HT1080 (cell line): ENCODE measurements at regions not wholly inside any gene's neighbourhood (a gene's known extent, or its start where the extent isn't known, plus 50 kb on each side); places are given as distances from the start of the nearest gene placed in this dataset.
A peak's percentile ranks its signal among the peaks of the same experiment; 100 is the strongest.
"Not testable (repeated sequence)": the region's sequence is repeated elsewhere in the genome, so short reads cannot be mapped to it uniquely, and the experiment has no call there.

ENCODE experiments used
- DNase-seq: peaks from one replicate; pipeline ENCODE4 v3.0.0-alpha.2; 2015; ENCODE audit warnings: low read depth

GRCh38 chr4:154164931-154165839 is 326.4 kb downstream of the DCHS2 start:
- peak; percentile 99 for DNase-seq

DNA sequence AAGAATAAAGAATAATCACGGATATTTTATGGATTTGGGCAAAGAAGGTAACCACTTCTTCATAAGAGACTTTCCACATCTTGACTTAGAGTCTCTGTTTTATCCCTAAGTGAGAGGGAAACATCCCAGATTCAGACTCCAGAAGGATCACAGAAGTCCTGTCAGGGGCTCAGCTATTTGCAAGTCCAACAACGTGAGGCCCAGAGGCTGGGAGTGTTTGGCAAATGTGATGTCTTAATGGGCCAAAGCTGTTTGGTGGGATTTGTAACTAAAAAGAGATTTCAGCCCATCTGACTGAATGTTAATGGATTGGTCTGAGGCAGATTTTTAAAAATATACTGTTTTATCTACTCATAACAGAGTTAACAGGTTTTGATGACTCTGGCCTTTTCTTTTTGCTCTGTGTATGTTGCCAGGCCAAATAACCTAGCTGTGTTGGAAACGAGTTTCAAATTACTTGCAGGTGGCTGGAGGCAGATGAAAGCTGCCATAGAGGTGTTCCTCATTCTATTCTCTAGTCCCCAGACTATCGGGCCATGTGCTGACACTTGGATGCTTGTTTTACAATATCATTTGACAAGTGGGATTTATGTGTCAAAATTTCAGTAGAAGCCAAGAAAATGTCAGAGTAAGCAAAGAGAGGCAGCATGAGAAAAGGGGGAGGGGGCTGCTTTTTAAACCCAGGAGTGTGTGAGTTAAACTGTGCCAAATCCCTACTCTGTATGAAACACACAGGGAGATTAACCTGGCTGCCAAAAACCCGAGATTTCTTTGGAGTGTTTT is 330.9 kb downstream of the DCHS2 start:
- DNase-seq = no peak

DNA sequence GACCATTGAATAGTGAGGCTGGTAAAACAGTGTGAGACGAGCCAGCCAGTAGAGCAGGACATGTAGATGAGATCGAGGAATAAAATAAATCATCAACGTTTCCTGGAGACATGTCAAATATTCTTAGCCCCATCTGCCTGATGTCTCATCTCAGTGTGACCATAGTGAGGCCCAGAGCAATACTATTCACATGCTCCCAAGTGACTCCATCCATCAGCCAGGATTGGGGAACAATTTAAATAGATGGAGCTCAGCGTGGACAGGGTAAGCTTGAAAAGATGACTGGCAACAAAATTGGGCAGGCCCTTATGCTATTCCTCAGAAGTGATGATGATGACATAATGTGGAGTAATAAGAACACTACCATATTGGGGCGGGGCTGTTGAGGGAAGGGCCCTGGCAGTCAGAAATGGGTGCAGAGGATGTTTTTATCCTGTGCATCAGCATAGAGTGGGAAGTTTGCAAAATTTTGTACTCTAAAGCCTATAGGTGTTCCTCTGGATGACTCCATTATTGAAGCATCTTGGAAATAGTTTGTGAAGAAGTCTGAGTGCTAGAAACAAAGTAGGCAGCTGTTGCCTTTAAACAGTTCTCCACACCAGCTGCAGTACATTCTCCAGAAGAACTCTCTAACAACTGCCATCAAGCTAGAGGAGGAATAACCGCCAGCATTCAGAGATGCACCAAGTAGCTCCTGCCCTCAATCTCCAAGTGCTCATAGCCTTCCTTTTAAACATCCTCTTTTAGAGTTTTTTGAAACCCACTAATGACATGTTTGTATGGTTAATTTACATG is 333.0 kb downstream of the DCHS2 start:
- no peak for DNase-seq

GRCh38 chr4:154152546-154152945 is 339.1 kb downstream of the DCHS2 start:
- DNase-seq = no peak

- DNase-seq = not testable (repeated sequence)
Observed at GRCh38 chr4:154149236-154149635, 342.4 kb downstream of the DCHS2 start.

GRCh38 chr4:154143720-154144119 is 347.9 kb downstream of the DCHS2 start:
- no peak for DNase-seq

- no peak for DNase-seq
Observed at GRCh38 chr4:154142664-154143063, 348.9 kb downstream of the DCHS2 start.

DNA sequence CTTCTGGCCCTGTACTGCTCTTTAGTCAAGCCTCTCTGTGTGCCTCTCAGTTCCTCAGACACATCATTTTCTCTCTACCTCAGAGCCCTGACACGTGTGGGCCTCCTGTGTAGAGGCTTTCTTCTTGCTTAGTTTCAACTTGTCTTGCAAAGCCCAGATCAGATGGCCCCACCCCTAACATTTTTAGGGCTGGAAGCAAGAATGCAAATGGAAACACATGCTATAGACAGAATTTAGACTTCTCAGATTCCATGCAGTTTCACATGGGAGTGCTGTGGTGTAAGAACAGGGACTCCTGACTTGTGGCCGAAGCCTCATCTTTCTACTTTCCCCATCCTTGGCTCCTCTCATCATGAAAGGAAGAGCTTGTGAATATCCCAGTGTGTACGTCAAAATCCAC is 350.7 kb downstream of the DCHS2 start:
- no peak for DNase-seq

GRCh38 chr4:154137320-154137905 is 348.5 kb upstream of the SFRP2 start:
- no peak for DNase-seq

- DNase-seq = no peak
Observed at GRCh38 chr4:154135576-154135975, 346.7 kb upstream of the SFRP2 start.

- DNase-seq = peak; percentile 79
Observed at GRCh38 chr4:154132406-154132805, 343.5 kb upstream of the SFRP2 start.

DNA sequence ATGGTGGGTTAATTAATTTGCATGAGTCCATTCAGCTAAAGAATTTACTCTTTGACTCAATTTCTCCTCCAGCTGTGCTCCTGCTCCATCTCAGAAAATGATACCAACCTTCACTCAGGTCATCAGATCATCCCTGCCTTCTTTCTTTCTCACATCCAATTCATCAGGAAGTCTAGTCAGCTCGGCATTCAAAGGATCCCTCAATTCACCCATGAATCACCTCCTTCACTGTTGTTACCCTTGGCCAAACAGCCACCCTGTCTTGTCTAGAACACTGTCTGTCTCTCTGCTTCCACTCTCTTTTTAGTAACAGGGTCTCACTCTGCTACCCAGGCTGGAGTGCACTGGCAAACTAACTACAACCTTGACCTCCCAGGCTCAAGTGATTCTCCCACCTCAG is 337.4 kb upstream of the SFRP2 start:
- DNase-seq = peak; percentile 78

GRCh38 chr4:154125340-154125739 is 336.5 kb upstream of the SFRP2 start:
- DNase-seq = no peak

DNA sequence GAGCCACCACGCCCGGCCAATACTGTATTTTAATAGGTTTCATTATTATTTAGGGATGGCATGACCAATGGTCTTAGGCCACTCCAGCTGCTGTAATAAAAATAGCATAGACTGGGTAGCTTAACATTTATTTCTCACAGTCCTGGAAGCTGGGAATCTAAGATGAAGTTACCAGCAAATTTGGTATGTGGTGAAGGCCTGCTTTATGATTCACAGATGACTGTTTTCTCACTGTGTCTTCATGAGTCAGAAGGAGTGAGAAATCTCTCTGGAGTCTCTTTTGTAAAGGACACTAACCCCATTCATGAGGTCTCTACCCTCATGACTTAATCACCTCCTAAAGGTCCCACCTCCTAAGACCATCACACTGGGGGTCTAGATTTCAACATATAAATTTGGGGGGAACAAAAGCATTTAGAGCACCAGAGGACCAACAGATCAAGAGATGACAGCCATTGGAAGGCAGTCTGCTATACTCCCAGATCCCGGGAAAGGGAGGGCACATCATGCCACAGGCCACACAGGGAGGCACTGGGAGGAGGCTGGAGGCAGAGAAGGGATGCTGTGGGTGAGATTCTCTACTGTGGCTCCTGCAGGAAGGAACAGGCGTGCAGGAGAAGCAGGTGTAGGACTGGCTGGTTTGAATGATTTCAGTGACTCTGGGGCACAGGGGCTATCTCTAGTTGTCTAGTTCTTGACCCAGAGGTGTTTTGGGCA is 335.8 kb upstream of the SFRP2 start:
- DNase-seq = peak; percentile 98

DNA sequence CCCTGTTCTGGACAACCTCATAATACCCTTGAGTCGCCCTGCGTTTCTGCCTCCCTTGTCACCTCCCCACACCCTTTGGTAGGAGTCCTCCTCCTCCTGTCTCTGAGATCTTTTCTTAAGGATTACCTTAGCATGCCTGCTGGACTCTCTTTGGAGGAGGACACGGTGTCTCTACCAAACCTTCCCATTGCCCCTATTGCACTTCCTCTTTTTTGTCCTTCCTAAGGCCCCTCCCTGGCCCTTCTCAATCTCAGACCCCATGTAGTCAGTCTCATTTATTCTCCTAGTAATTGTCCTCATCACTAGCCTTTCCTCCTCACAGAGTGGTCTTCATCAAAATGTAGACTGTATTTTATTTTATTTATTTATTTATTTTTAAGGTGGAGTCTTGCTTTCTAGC is 335.0 kb upstream of the SFRP2 start:
- DNase-seq = no peak

DNA sequence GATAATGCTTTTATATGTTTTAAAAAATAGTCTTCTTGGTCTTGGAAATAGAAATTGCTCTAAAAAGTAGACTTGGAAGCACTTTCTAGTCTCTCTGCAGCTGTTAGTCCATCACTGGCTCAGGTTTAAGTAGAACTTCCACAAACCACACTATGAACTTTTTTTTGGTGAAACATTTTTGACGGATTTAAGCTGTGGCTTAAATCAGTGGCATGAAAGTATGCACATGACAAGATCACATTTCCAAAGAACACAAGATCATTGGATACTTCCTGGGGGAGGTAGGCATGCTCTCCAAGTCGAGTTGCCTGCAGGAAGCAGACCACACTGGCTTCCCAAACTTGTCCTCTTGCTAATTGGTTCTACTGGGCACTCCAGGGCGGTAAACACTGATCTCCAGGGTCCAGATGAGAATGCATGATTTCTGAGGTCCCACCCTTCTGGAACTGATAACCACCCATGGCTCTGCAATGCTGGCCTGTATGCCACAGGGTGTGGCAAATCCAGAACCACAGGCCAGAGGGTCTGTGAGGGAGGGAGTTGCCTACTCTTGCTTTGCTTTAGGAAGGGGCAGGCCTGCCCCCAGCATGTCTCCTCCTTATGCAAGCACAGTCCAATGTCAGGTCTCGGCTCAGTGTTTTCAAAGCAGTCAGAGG is 331.9 kb upstream of the SFRP2 start:
- no peak for DNase-seq

- no peak for DNase-seq
Observed at GRCh38 chr4:154120006-154120676, 331.3 kb upstream of the SFRP2 start.

DNA sequence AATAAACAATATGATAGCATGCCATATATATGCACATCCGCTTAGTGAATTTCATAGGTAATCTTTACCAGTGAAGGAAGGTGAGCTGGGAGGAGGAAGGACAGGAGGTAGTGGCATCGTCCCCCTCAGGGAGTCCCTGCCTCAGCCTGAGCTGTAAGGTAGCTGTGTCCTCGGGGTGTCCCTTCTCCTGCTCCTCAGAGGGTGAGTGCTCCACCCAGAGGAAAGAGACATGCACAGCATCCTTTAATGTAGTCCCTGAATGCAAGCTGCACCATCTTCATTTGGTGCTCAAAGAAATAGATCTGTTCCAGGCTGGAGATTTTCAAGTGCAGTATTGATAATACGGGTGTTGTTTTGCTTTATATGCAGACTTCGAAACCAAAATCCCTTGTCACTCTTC is 330.4 kb upstream of the SFRP2 start:
- no peak for DNase-seq

- DNase-seq = not testable (repeated sequence)
Observed at GRCh38 chr4:154117726-154118125, 328.8 kb upstream of the SFRP2 start.

- DNase-seq = no peak
Observed at GRCh38 chr4:154107337-154107736, 318.5 kb upstream of the SFRP2 start.
